ENCODE measurements at regions not wholly inside any gene's neighbourhood (a gene's known extent, or its start where the extent isn't known, plus 50 kb on each side); places are given as distances from the start of the nearest gene placed in this dataset.
A peak's percentile ranks its signal among the peaks of the same experiment; 100 is the strongest.
"Not testable (repeated sequence)": the region's sequence is repeated elsewhere in the genome, so short reads cannot be mapped to it uniquely, and the experiment has no call there.

- DNase-seq (ENCODE audit: low read depth) = peak; percentile 52
These were observed 871.0 kb downstream of the EPHA4 start for GRCh38 chr2:220701115-220701514.

GRCh38 chr2:220703279-220703678 lies 868.8 kb downstream of the EPHA4 start:
- DNase-seq (ENCODE audit: low read depth) = peak; percentile 37

- DNase-seq (ENCODE audit: low read depth) = no peak
These were observed 868.0 kb downstream of the EPHA4 start for GRCh38 chr2:220704081-220704480.

GRCh38 chr2:220704810-220705209 lies 867.3 kb downstream of the EPHA4 start:
- no peak for DNase-seq (ENCODE audit: low read depth)

GRCh38 chr2:220705678-220706077 lies 866.4 kb downstream of the EPHA4 start:
- no peak for DNase-seq (ENCODE audit: low read depth)

- DNase-seq (ENCODE audit: low read depth) = no peak
These were observed 864.8 kb downstream of the EPHA4 start for GRCh38 chr2:220707261-220707660.

GRCh38 chr2:220708366-220708765 lies 863.7 kb downstream of the EPHA4 start:
- DNase-seq (ENCODE audit: low read depth) = peak; percentile 10

- no peak for DNase-seq (ENCODE audit: low read depth)
These were observed 854.8 kb downstream of the EPHA4 start for GRCh38 chr2:220717283-220717682.

- peak; percentile 13 for DNase-seq (ENCODE audit: low read depth)
These were observed 835.3 kb downstream of the EPHA4 start for GRCh38 chr2:220736778-220737177.

- DNase-seq (ENCODE audit: low read depth) = peak; percentile 12
These were observed 828.9 kb downstream of the EPHA4 start for GRCh38 chr2:220743203-220743602.

- DNase-seq (ENCODE audit: low read depth) = peak; percentile 34
These were observed 827.2 kb downstream of the EPHA4 start for GRCh38 chr2:220744861-220745260.

GRCh38 chr2:220745682-220746081 lies 826.4 kb downstream of the EPHA4 start:
- DNase-seq (ENCODE audit: low read depth) = no peak

GRCh38 chr2:220747736-220748135 lies 824.4 kb downstream of the EPHA4 start:
- DNase-seq (ENCODE audit: low read depth) = no peak

- no peak for DNase-seq (ENCODE audit: low read depth)
These were observed 823.1 kb downstream of the EPHA4 start for GRCh38 chr2:220748875-220749479.

GRCh38 chr2:220753486-220753885 lies 818.6 kb downstream of the EPHA4 start:
- DNase-seq (ENCODE audit: low read depth) = no peak

GRCh38 chr2:220756653-220757052 lies 815.5 kb downstream of the EPHA4 start:
- DNase-seq (ENCODE audit: low read depth) = no peak

- not testable (repeated sequence) for DNase-seq (ENCODE audit: low read depth)
These were observed 813.7 kb downstream of the EPHA4 start for GRCh38 chr2:220758376-220758775.

- no peak for DNase-seq (ENCODE audit: low read depth)
These were observed 807.9 kb downstream of the EPHA4 start for GRCh38 chr2:220764171-220764570.

- no peak for DNase-seq (ENCODE audit: low read depth)
These were observed 804.4 kb downstream of the EPHA4 start for GRCh38 chr2:220767591-220768255.

GRCh38 chr2:220775856-220776488 lies 796.1 kb downstream of the EPHA4 start:
- peak; percentile 4 for DNase-seq (ENCODE audit: low read depth)

- DNase-seq (ENCODE audit: low read depth) = peak; percentile 25
These were observed 793.0 kb downstream of the EPHA4 start for GRCh38 chr2:220779076-220779475.

- no peak for DNase-seq (ENCODE audit: low read depth)
These were observed 792.6 kb downstream of the EPHA4 start for GRCh38 chr2:220779511-220779910.

GRCh38 chr2:220779931-220780330 lies 792.2 kb downstream of the EPHA4 start:
- peak; percentile 75 for DNase-seq (ENCODE audit: low read depth)

Data from amniotic epithelial cell (primary cell).